ENCODE measurements at regions not wholly inside any gene's neighbourhood (a gene's known extent, or its start where the extent isn't known, plus 50 kb on each side); places are given as distances from the start of the nearest gene placed in this dataset.

DNA sequence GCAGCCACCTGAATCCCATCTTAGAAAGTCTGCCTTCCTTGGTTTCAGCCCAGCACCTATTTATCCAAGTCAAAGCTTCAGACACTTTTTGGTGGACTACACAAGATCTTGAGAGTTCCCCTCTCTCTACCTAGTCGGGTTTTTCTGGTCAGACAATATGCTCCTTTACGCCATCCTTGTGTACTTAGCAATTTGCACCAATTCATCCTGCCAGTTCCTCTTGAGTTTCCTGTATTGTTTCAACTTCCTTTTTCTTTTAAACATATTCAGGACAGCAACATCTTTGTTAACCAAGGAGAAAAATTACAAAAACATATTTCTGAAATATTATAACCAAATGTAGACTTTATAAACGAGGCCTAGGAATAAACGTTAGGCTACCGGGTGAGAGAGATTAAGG, 368.2 kb upstream of the CADM1 start:
- TF ChIP-seq NFIC (IDR thresholded peaks at IDR 0.05; ENCODE audit: borderline replicate concordance) (no peak), POLR2AphosphoS5 (IDR thresholded peaks at IDR 0.05; ENCODE audit: low read depth, low read length) (no peak), MEF2A (IDR thresholded peaks at IDR 0.05; ENCODE audit: borderline replicate concordance, low read depth) (no peak), TAF1 (IDR thresholded peaks at IDR 0.05; ENCODE audit: borderline replicate concordance, low read depth, low read length) (no peak), TEAD4 (IDR thresholded peaks at IDR 0.05; ENCODE audit: borderline replicate concordance, insufficient read depth) (no peak), ZBTB33 (IDR thresholded peaks at IDR 0.05; ENCODE audit: borderline replicate concordance, low read depth) (no peak), SIN3A (IDR thresholded peaks at IDR 0.05; ENCODE audit: borderline replicate concordance, low read depth, low read length) (no peak), EZH2phosphoT487 (IDR thresholded peaks at IDR 0.05; ENCODE audit: borderline replicate concordance, low read depth) (no peak)
- TF ChIP-seq, protein P1, sequence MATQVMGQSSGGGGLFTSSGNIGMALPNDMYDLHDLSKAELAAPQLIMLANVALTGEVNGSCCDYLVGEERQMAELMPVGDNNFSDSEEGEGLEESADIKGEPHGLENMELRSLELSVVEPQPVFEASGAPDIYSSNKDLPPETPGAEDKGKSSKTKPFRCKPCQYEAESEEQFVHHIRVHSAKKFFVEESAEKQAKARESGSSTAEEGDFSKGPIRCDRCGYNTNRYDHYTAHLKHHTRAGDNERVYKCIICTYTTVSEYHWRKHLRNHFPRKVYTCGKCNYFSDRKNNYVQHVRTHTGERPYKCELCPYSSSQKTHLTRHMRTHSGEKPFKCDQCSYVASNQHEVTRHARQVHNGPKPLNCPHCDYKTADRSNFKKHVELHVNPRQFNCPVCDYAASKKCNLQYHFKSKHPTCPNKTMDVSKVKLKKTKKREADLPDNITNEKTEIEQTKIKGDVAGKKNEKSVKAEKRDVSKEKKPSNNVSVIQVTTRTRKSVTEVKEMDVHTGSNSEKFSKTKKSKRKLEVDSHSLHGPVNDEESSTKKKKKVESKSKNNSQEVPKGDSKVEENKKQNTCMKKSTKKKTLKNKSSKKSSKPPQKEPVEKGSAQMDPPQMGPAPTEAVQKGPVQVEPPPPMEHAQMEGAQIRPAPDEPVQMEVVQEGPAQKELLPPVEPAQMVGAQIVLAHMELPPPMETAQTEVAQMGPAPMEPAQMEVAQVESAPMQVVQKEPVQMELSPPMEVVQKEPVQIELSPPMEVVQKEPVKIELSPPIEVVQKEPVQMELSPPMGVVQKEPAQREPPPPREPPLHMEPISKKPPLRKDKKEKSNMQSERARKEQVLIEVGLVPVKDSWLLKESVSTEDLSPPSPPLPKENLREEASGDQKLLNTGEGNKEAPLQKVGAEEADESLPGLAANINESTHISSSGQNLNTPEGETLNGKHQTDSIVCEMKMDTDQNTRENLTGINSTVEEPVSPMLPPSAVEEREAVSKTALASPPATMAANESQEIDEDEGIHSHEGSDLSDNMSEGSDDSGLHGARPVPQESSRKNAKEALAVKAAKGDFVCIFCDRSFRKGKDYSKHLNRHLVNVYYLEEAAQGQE (IDR thresholded peaks at IDR 0.05; ENCODE audit: low read depth, low read length) = no peak
- TF ChIP-seq, protein P2, sequence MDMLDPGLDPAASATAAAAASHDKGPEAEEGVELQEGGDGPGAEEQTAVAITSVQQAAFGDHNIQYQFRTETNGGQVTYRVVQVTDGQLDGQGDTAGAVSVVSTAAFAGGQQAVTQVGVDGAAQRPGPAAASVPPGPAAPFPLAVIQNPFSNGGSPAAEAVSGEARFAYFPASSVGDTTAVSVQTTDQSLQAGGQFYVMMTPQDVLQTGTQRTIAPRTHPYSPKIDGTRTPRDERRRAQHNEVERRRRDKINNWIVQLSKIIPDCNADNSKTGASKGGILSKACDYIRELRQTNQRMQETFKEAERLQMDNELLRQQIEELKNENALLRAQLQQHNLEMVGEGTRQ (IDR thresholded peaks at IDR 0.05; ENCODE audit: borderline replicate concordance, low read depth, low read length) = no peak
- TF ChIP-seq, protein P3, sequence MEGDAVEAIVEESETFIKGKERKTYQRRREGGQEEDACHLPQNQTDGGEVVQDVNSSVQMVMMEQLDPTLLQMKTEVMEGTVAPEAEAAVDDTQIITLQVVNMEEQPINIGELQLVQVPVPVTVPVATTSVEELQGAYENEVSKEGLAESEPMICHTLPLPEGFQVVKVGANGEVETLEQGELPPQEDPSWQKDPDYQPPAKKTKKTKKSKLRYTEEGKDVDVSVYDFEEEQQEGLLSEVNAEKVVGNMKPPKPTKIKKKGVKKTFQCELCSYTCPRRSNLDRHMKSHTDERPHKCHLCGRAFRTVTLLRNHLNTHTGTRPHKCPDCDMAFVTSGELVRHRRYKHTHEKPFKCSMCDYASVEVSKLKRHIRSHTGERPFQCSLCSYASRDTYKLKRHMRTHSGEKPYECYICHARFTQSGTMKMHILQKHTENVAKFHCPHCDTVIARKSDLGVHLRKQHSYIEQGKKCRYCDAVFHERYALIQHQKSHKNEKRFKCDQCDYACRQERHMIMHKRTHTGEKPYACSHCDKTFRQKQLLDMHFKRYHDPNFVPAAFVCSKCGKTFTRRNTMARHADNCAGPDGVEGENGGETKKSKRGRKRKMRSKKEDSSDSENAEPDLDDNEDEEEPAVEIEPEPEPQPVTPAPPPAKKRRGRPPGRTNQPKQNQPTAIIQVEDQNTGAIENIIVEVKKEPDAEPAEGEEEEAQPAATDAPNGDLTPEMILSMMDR (IDR thresholded peaks at IDR 0.05) = no peak

Data from SK-N-SH (cell line).